ENCODE measurements at regions not wholly inside any gene's neighbourhood (a gene's known extent, or its start where the extent isn't known, plus 50 kb on each side); places are given as distances from the start of the nearest gene placed in this dataset.
A peak's percentile ranks its signal among the peaks of the same experiment; 100 is the strongest.

DNA sequence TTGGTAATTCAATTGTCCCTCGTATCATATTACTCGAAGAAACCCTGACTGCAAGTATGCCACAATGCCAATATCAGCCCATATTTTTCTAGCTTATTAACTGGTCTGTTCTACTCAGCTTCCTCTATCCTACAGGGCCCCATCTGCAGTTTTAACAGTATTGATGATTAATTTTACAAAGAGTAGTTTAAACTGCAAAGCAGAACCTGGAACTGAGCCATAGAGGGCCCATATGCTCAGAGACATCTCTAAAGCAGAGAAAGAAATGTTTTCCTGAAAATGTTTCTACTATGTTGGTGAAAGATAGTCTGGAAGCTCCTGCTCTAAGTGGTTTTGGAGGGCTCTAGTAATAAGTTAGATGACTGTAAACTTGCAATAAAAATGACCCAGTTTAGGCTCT is 259.4 kb upstream of the CENPE start:
- Histone ChIP-seq H3K9me1 (ENCODE audit: control insufficient read depth, extremely low read depth, insufficient read depth, low read length) (no peaks in the 10 kb centered on the region), H3K4me3 (ENCODE audit: control insufficient read depth in 2 of 3, extremely low read depth in 1 of 3, insufficient read depth in 2 of 3, low read depth in 1 of 3, low read length in 3 of 3) (no peak overlapping the region), H3K9ac (ENCODE audit: control insufficient read depth, extremely low read depth, insufficient read depth, low read length) (no peak overlapping the region), H3K36me3 (ENCODE audit: control insufficient read depth in 2 of 2, extremely low read depth in 1 of 2, insufficient read depth in 2 of 2, low read length in 2 of 2) (no peaks in the 10 kb centered on the region), H3K27me3 (ENCODE audit: control insufficient read depth, extremely low read depth, insufficient read depth, low read length) (no peaks in the 10 kb centered on the region), H4K20me1 (ENCODE audit: control insufficient read depth, extremely low read depth, insufficient read depth, low read length) (no peaks in the 10 kb centered on the region), H3K27ac (ENCODE audit: control insufficient read depth, insufficient read depth, low read length) (no peak overlapping the region), H2AFZ (ENCODE audit: control insufficient read depth, low read length) (no peak overlapping the region), H3K9me3 (ENCODE audit: control insufficient read depth, low read depth, low read length) (no peaks in the 10 kb centered on the region), H3K79me2 (ENCODE audit: control insufficient read depth, insufficient read depth, low read length) (no peaks in the 10 kb centered on the region), H3K4me2 (ENCODE audit: control insufficient read depth, extremely low read depth, insufficient read depth, low read depth, low read length) (no peak overlapping the region), H3K4me1 (ENCODE audit: control insufficient read depth, extremely low read depth, insufficient read depth, low read length) (no peaks in the 10 kb centered on the region)
- no peak for DNase-seq (ENCODE audit: low read depth, low spot score)
- no peak for TF ChIP-seq EZH2 (IDR thresholded peaks at IDR 0.05; ENCODE audit: low read length)
- no peak for TF ChIP-seq CTCF (optimal IDR thresholded peaks at IDR 0.05 in 1 of 3, IDR thresholded peaks at IDR 0.05 in 1 of 3, conservative IDR thresholded peaks at IDR 0.05 in 1 of 3; ENCODE audit: extremely low read depth in 1 of 3, insufficient read depth in 2 of 3, low read length in 3 of 3)
- dilution Hi-C loops (cut with MboI; ENCODE audit: extremely low pct_ligation_motif_present, low sequenced_read_pairs) = no loop called here
- no peak for FAIRE-seq

- Histone ChIP-seq H4K20me1 (ENCODE audit: control insufficient read depth, extremely low read depth, insufficient read depth, low read length) (no peaks in the 10 kb centered on the region), H3K9me1 (ENCODE audit: control insufficient read depth, extremely low read depth, insufficient read depth, low read length) (no peaks in the 10 kb centered on the region), H3K9ac (ENCODE audit: control insufficient read depth, extremely low read depth, insufficient read depth, low read length) (no peak overlapping the region), H3K4me1 (ENCODE audit: control insufficient read depth, extremely low read depth, insufficient read depth, low read length) (peaks cover 7% of the 10 kb centered on the region), H3K4me3 (ENCODE audit: control insufficient read depth in 2 of 3, extremely low read depth in 1 of 3, insufficient read depth in 2 of 3, low read depth in 1 of 3, low read length in 3 of 3) (no peak overlapping the region), H3K27ac (ENCODE audit: control insufficient read depth, insufficient read depth, low read length) (no peak overlapping the region), H3K36me3 (ENCODE audit: control insufficient read depth in 2 of 2, extremely low read depth in 1 of 2, insufficient read depth in 2 of 2, low read length in 2 of 2) (no peaks in the 10 kb centered on the region), H3K4me2 (ENCODE audit: control insufficient read depth, extremely low read depth, insufficient read depth, low read depth, low read length) (peak overlapping the region; percentile 35), H3K9me3 (ENCODE audit: control insufficient read depth, low read depth, low read length) (no peaks in the 10 kb centered on the region), H2AFZ (ENCODE audit: control insufficient read depth, low read length) (no peak overlapping the region), H3K27me3 (ENCODE audit: control insufficient read depth, extremely low read depth, insufficient read depth, low read length) (no peaks in the 10 kb centered on the region), H3K79me2 (ENCODE audit: control insufficient read depth, insufficient read depth, low read length) (no peaks in the 10 kb centered on the region)
- FAIRE-seq = peak; percentile 82
- dilution Hi-C loops (cut with MboI; ENCODE audit: extremely low pct_ligation_motif_present, low sequenced_read_pairs) = no loop called here
- DNase-seq (ENCODE audit: low read depth, low spot score) = peak; percentile 2
- TF ChIP-seq CTCF (optimal IDR thresholded peaks at IDR 0.05 in 1 of 3, IDR thresholded peaks at IDR 0.05 in 1 of 3, conservative IDR thresholded peaks at IDR 0.05 in 1 of 3; ENCODE audit: extremely low read depth in 1 of 3, insufficient read depth in 2 of 3, low read length in 3 of 3) = no peak
- no peak for TF ChIP-seq EZH2 (IDR thresholded peaks at IDR 0.05; ENCODE audit: low read length)
These were observed 253.2 kb upstream of the CENPE start for GRCh38 chr4:103451341-103451740.
